Endodermal cell (in vitro differentiated cells): ENCODE measurements at regions not wholly inside any gene's neighbourhood (a gene's known extent, or its start where the extent isn't known, plus 50 kb on each side); places are given as distances from the start of the nearest gene placed in this dataset.

Experiments
- DNase-seq: peaks from one replicate; pipeline ENCODE4 v3.0.0-alpha.2; 2017
- H3K27ac ChIP-seq: 2 replicates; pipeline ENCODE4 v1.5.1; 2013; ENCODE audit warnings: mild to moderate bottlenecking, low read depth, low read length, moderate library complexity
- H3K27me3 ChIP-seq: 2 replicates; pipeline ENCODE4 v1.6.1; 2013; ENCODE audit warnings: mild to moderate bottlenecking, low read length, moderate library complexity; ENCODE audit not compliant: insufficient read depth, control insufficient read depth, poor library complexity, severe bottlenecking
- H3K36me3 ChIP-seq: 2 replicates; pipeline ENCODE4 v1.7.0; 2013; ENCODE audit warnings: mild to moderate bottlenecking, low read length, moderate library complexity; ENCODE audit not compliant: control insufficient read depth, insufficient read depth
- H3K4me1 ChIP-seq: one replicate; pipeline ENCODE4 v1.7.0; 2013; ENCODE audit warnings: low read length; ENCODE audit not compliant: control insufficient read depth, insufficient read depth
- H3K4me3 ChIP-seq: 2 replicates; pipeline ENCODE4 v1.5.1; 2013; ENCODE audit warnings: mild to moderate bottlenecking, low read length, moderate library complexity
- H3K9ac ChIP-seq: 2 replicates; pipeline ENCODE4 v1.6.1; 2013; ENCODE audit warnings: mild to moderate bottlenecking, low read length, moderate library complexity; ENCODE audit not compliant: poor library complexity, severe bottlenecking; ENCODE audit errors: extremely low read depth
- H3K9me3 ChIP-seq: 2 replicates; pipeline ENCODE4 v1.6.1; 2013; ENCODE audit warnings: mild to moderate bottlenecking, low read length, moderate library complexity; ENCODE audit not compliant: control insufficient read depth
- H3K27ac Mint-ChIP-seq: 2 replicates; pipeline ENCODE4 v1.8.0; 2020; ENCODE audit warnings: mixed read lengths
- H3K27me3 Mint-ChIP-seq: 2 replicates; pipeline ENCODE4 v1.8.0; 2021; ENCODE audit warnings: mild to moderate bottlenecking, mixed read lengths; ENCODE audit not compliant: insufficient read depth
- H3K36me3 Mint-ChIP-seq: 2 replicates; pipeline ENCODE4 v1.8.0; 2020; ENCODE audit warnings: low read depth, mixed read lengths
- H3K4me1 Mint-ChIP-seq: 2 replicates; pipeline ENCODE4 v1.8.0; 2020; ENCODE audit warnings: mixed read lengths
- H3K4me3 Mint-ChIP-seq: 2 replicates; pipeline ENCODE4 v1.8.0; 2020; ENCODE audit warnings: mild to moderate bottlenecking, moderate library complexity, mixed read lengths
- H3K9me3 Mint-ChIP-seq: 2 replicates; pipeline ENCODE4 v1.8.0; 2020; ENCODE audit warnings: mild to moderate bottlenecking, mixed read lengths
- CTCF ChIP-seq: fragments of 200-600 bp; sonication (generic); conservative IDR thresholded peaks from 2 replicates; pipeline ENCODE4 v1.5.0; 2021; ENCODE audit warnings: antibody characterized with exemption, mild to moderate bottlenecking
- WGBS, 2 experiments: methylation state at CpG; one replicate each; pipeline versions ENCODE4 v1.1.5 to v1.1.7; 2013; ENCODE audit warnings: missing lambda C conversion rate in 2 of 2, mixed read lengths in 1 of 2; ENCODE audit not compliant: insufficient coverage in 1 of 2, insufficient read length in 1 of 2; 5-methylcytosine and 5-hydroxymethylcytosine counted together

- H3K9ac ChIP-seq, result no peak overlapping the region
- H3K36me3 Mint-ChIP-seq, result no peaks in the 10 kb centered on the region
Measured at GRCh38 chrX:1932231-1932630, 317.4 kb downstream of the ASMT start.

GRCh38 chrX:1933964-1934363 lies 319.1 kb downstream of the ASMT start:
- WGBS, 2 experiments, result 95 to 96% methylated on average over 6 to 9 of the region's 9 CpGs
- no peak overlapping the region for H3K4me3 Mint-ChIP-seq
- H3K27ac Mint-ChIP-seq, result no peak overlapping the region

More at GRCh38 chrX:1932231-1932630, 317.4 kb downstream of the ASMT start:
- Histone ChIP-seq H3K36me3 (no peaks in the 10 kb centered on the region), H3K27me3 (no peaks in the 10 kb centered on the region), H3K9me3 (no peaks in the 10 kb centered on the region), H3K27ac (no peak overlapping the region), H3K4me1 (no peaks in the 10 kb centered on the region), H3K4me3 (no peak overlapping the region)
- no peak for DNase-seq
- 86 to 90% methylated on average over 6 of the region's 6 CpGs for WGBS, 2 experiments
- no peak overlapping the region for H3K27ac Mint-ChIP-seq
- no peak for TF ChIP-seq CTCF
- no peaks in the 10 kb centered on the region for H3K27me3 Mint-ChIP-seq
- no peaks in the 10 kb centered on the region for H3K9me3 Mint-ChIP-seq
- H3K4me1 Mint-ChIP-seq, result peaks cover 5% of the 10 kb centered on the region
- H3K4me3 Mint-ChIP-seq, result no peak overlapping the region

GRCh38 chrX:1935805-1936204 lies 320.9 kb downstream of the ASMT start:
- no peak for TF ChIP-seq CTCF
- Mint-ChIP-seq H3K4me3 (no peak overlapping the region), H3K36me3 (no peaks in the 10 kb centered on the region), H3K9me3 (peaks cover 6% of the 10 kb centered on the region), H3K27me3 (no peaks in the 10 kb centered on the region), H3K27ac (no peak overlapping the region), H3K4me1 (peaks cover 3% of the 10 kb centered on the region)
- H3K4me3 ChIP-seq, result no peak overlapping the region
- no peaks in the 10 kb centered on the region for H3K4me1 ChIP-seq
- no peaks in the 10 kb centered on the region for H3K9me3 ChIP-seq
- H3K36me3 ChIP-seq, result no peaks in the 10 kb centered on the region
- DNase-seq, result no peak
- H3K9ac ChIP-seq, result no peak overlapping the region
- WGBS, 2 experiments, result 96 to 100% methylated on average over 1 to 4 of the region's 4 CpGs
- no peak overlapping the region for H3K27ac ChIP-seq
- H3K27me3 ChIP-seq, result no peaks in the 10 kb centered on the region

More at GRCh38 chrX:1933964-1934363, 319.1 kb downstream of the ASMT start:
- H3K4me3 ChIP-seq, result no peak overlapping the region
- no peak for TF ChIP-seq CTCF
- Mint-ChIP-seq H3K9me3 (peaks cover 3% of the 10 kb centered on the region), H3K36me3 (no peaks in the 10 kb centered on the region), H3K27me3 (no peaks in the 10 kb centered on the region), H3K4me1 (peaks cover 3% of the 10 kb centered on the region)
- no peaks in the 10 kb centered on the region for H3K4me1 ChIP-seq
- DNase-seq, result no peak
- H3K27ac ChIP-seq, result no peak overlapping the region
- H3K27me3 ChIP-seq, result no peaks in the 10 kb centered on the region
- H3K9ac ChIP-seq, result no peak overlapping the region
- H3K9me3 ChIP-seq, result no peaks in the 10 kb centered on the region
- no peaks in the 10 kb centered on the region for H3K36me3 ChIP-seq
